HCT116 (cell line): ENCODE measurements at regions not wholly inside any gene's neighbourhood (a gene's known extent, or its start where the extent isn't known, plus 50 kb on each side); places are given as distances from the start of the nearest gene placed in this dataset.

Source experiments
- ATAC-seq: fragments of 200-7000 bp; cut with Tn5 transposase; 2 replicates; pipeline ENCODE4 v1.9.1; 2020; ENCODE audit warnings: mild to moderate bottlenecking, moderate library complexity
- BruUV-seq: library from RNA; stranded (reverse); fragments of 400-500 nt; replicated peaks from 2 replicates; lab custom pipeline; 2021; lab: Mats Ljungman, UMichigan
- CTCF ChIA-PET: fragments of 300-600 bp; sonication (Branson Sonifier 250); formaldehyde crosslinking; loops from one replicate; lab custom pipeline; 2021; ENCODE audit warnings: antibody characterized with exemption; lab: Charles Lee
- POLR2A ChIA-PET: fragments of 300-600, 350-600 bp; sonication (Branson Sonifier 250); formaldehyde crosslinking; loops from one replicate; lab custom pipeline; 2021; ENCODE audit warnings: antibody characterized with exemption; lab: Charles Lee
- RAD21 ChIA-PET, 2 experiments: fragments of 300-600 bp; sonication (Branson Sonifier 250); formaldehyde crosslinking; loops; one replicate each; lab custom pipeline; 2023; ENCODE audit warnings: low total read pairs in 2 of 2; ENCODE audit not compliant: uncharacterized antibody in 2 of 2, unreplicated experiment in 2 of 2, low non-redundant PET in 1 of 2; lab: Charles Lee
- DNase-seq: peaks from one replicate; pipeline ENCODE4 v3.0.0-alpha.2; 2010; ENCODE audit warnings: low read depth, low spot score
- H2AFZ ChIP-seq: fragments of 200-600 bp; shearing (Covaris generic), sonication (generic); 2 replicates; pipeline ENCODE4 v1.6.1; 2017; ENCODE audit warnings: low read depth, mixed run types, mixed read lengths, antibody characterized with exemption, low read length; ENCODE audit not compliant: poor library complexity, severe bottlenecking
- H3K27ac ChIP-seq: 2 replicates; pipeline ENCODE4 v1.5.1; 2012; ENCODE audit warnings: low read depth, low read length
- H3K27me3 ChIP-seq: fragments of 200-600 bp; sonication (generic); 2 replicates; pipeline ENCODE4 v1.6.1; 2016; ENCODE audit warnings: mixed run types, low read length, mixed read lengths; ENCODE audit not compliant: insufficient read depth
- H3K36me3 ChIP-seq, 2 experiments: fragments of 200-500 bp in 1 of 2; fragments of 200-600 bp in 1 of 2; sonication (Bioruptor generic) in 1 of 2; sonication (generic) in 1 of 2; 2 replicates each; pipeline versions ENCODE4 v1.5.1 to v1.6.1; 2014 to 2016; ENCODE audit warnings: low read length in 2 of 2, inconsistent platforms in 1 of 2, mixed read lengths in 1 of 2, mixed run types in 1 of 2; ENCODE audit not compliant: insufficient read depth in 2 of 2, control insufficient read depth in 1 of 2
- H3K4me1 ChIP-seq, 2 experiments: fragments of 200-600 bp in 1 of 2; sonication (generic) in 1 of 2; 2 replicates each; pipeline versions ENCODE4 v1.5.1 to v1.6.1; 2012 to 2017; ENCODE audit warnings: low read length in 2 of 2, inconsistent platforms in 1 of 2, mild to moderate bottlenecking in 1 of 2, mixed read lengths in 1 of 2, mixed run types in 1 of 2, moderate library complexity in 1 of 2; ENCODE audit not compliant: insufficient read depth in 2 of 2, control insufficient read depth in 1 of 2
- H3K4me2 ChIP-seq: fragments of 200-600 bp; sonication (generic); 2 replicates; pipeline ENCODE4 v1.6.1; 2017; ENCODE audit warnings: mixed run types, low read length, mixed read lengths
- H3K4me3 ChIP-seq, 2 experiments: fragments of 200-600 bp in 1 of 2; sonication (generic) in 1 of 2; replicated peaks in 1 of 2; 2 replicates each; pipeline ENCODE4 v1.5.1; 2011 to 2016; ENCODE audit warnings: low read length in 2 of 2, control low read depth in 1 of 2, low read depth in 1 of 2, mild to moderate bottlenecking in 1 of 2, mixed read lengths in 1 of 2, mixed run types in 1 of 2
- H3K79me2 ChIP-seq: fragments of 200-600 bp; sonication (generic); 2 replicates; pipeline ENCODE4 v1.6.1; 2017; ENCODE audit warnings: mild to moderate bottlenecking, mixed run types, low read length, moderate library complexity, mixed read lengths; ENCODE audit not compliant: insufficient read depth
- H3K9ac ChIP-seq: fragments of 200-600 bp; sonication (generic); 2 replicates; pipeline ENCODE4 v1.6.1; 2016; ENCODE audit warnings: low read length, mixed read lengths
- H3K9me2 ChIP-seq: fragments of 200-600 bp; sonication (generic), shearing (Covaris generic); 2 replicates; pipeline ENCODE4 v1.6.1; 2017; ENCODE audit warnings: mixed run types, mild to moderate bottlenecking, moderate library complexity; ENCODE audit not compliant: insufficient read depth
- H3K9me3 ChIP-seq, 2 experiments: fragments of 200-500 bp in 1 of 2; fragments of 200-600 bp in 1 of 2; sonication (Bioruptor generic) in 1 of 2; sonication (generic) in 1 of 2; 2 replicates each; pipeline ENCODE4 v1.6.1; 2014 to 2017; ENCODE audit warnings: low read length in 2 of 2, mixed read lengths in 2 of 2, inconsistent platforms in 1 of 2, low read depth in 1 of 2, mild to moderate bottlenecking in 1 of 2, mixed run types in 1 of 2, moderate library complexity in 1 of 2; ENCODE audit not compliant: control insufficient read depth in 1 of 2, insufficient read depth in 1 of 2
- H4K20me1 ChIP-seq: fragments of 200-600 bp; sonication (generic), shearing (Covaris generic); 2 replicates; pipeline ENCODE4 v1.6.1; 2017; ENCODE audit warnings: mixed run types, mild to moderate bottlenecking, moderate library complexity; ENCODE audit not compliant: insufficient read depth
- CBX3 ChIP-seq: IDR thresholded peaks from 2 replicates; pipeline ENCODE4 v1.6.1; 2012; ENCODE audit warnings: low read depth
- CEBPB ChIP-seq: IDR thresholded peaks from 2 replicates; pipeline ENCODE4 v1.6.1; 2012; ENCODE audit warnings: low read depth
- EGR1 ChIP-seq: IDR thresholded peaks from 2 replicates; pipeline ENCODE4 v1.6.1; 2012; ENCODE audit warnings: low read depth
- ELF1 ChIP-seq: IDR thresholded peaks from 2 replicates; pipeline ENCODE4 v1.6.1; 2012; ENCODE audit warnings: low read depth, borderline replicate concordance
- FOSL1 ChIP-seq: IDR thresholded peaks from 2 replicates; pipeline ENCODE4 v1.6.1; 2012; ENCODE audit warnings: low read depth
- JUND ChIP-seq: IDR thresholded peaks from 2 replicates; pipeline ENCODE4 v1.6.1; 2012
- POLR2A ChIP-seq: IDR thresholded peaks from 2 replicates; pipeline ENCODE4 v1.7.0; 2011; ENCODE audit warnings: borderline replicate concordance; ENCODE audit not compliant: insufficient read depth, insufficient read length; ENCODE audit errors: extremely low read depth
- POLR2AphosphoS5 ChIP-seq: IDR thresholded peaks from 2 replicates; pipeline ENCODE4 v1.6.1; 2011; ENCODE audit warnings: mild to moderate bottlenecking, low read depth, low read length, moderate library complexity
- RAD21 ChIP-seq: IDR thresholded peaks from 2 replicates; pipeline ENCODE4 v1.6.1; 2012; ENCODE audit warnings: low read depth, mild to moderate bottlenecking
- SIN3A ChIP-seq: IDR thresholded peaks from 2 replicates; pipeline ENCODE4 v1.6.1; 2012; ENCODE audit warnings: low read depth
- SP1 ChIP-seq: IDR thresholded peaks from 2 replicates; pipeline ENCODE4 v1.6.1; 2012; ENCODE audit warnings: low read depth
- TCF7L2 ChIP-seq: IDR thresholded peaks from 2 replicates; pipeline ENCODE4 v1.7.0; 2011; ENCODE audit warnings: borderline replicate concordance, inconsistent platforms; ENCODE audit not compliant: insufficient read depth, insufficient read length; ENCODE audit errors: extremely low read depth
- ZFX ChIP-seq: fragments of 450-650 bp; IDR thresholded peaks from 2 replicates; pipeline ENCODE4 v1.6.1; 2017
- ZNF274 ChIP-seq: fragments of 200-500 bp; sonication (Bioruptor generic); IDR thresholded peaks from 2 replicates; pipeline ENCODE4 v1.6.1; 2014; ENCODE audit warnings: mild to moderate bottlenecking, low read depth, low read length, inconsistent platforms
- intact Hi-C: fragments of 100-400 bp; cut with micrococcal nuclease; formaldehyde crosslinking; loops from 2 replicates; pipeline ENCODE4 v1.10.0; 2022
- TF ChIP-seq, protein P1 (sequence below): IDR thresholded peaks from 2 replicates; pipeline ENCODE4 v1.6.1; 2011; ENCODE audit warnings: mild to moderate bottlenecking, low read length, moderate library complexity; ENCODE audit not compliant: insufficient replicate concordance; ENCODE audit errors: extremely low read depth
- TF ChIP-seq, protein P2 (sequence below), 3 experiments: fragments of 200-600 bp in 1 of 3; sonication (generic) in 1 of 3; IDR thresholded peaks in 2 of 3; conservative IDR thresholded peaks in 1 of 3; 2 replicates each; pipeline ENCODE4 v1.5.1; 2012 to 2017; ENCODE audit warnings: low read depth in 2 of 3, low read length in 2 of 3, antibody characterized with exemption in 1 of 3, borderline replicate concordance in 1 of 3, control low read depth in 1 of 3, mild to moderate bottlenecking in 1 of 3, mixed read lengths in 1 of 3, mixed run types in 1 of 3, moderate library complexity in 1 of 3; ENCODE audit not compliant: insufficient read depth in 1 of 3
- TF ChIP-seq, protein P3 (sequence below): IDR thresholded peaks from 2 replicates; pipeline ENCODE4 v1.6.1; 2012; ENCODE audit warnings: low read depth
- TF ChIP-seq, protein P4 (sequence below): IDR thresholded peaks from 2 replicates; pipeline ENCODE4 v1.6.1; 2012

DNA sequence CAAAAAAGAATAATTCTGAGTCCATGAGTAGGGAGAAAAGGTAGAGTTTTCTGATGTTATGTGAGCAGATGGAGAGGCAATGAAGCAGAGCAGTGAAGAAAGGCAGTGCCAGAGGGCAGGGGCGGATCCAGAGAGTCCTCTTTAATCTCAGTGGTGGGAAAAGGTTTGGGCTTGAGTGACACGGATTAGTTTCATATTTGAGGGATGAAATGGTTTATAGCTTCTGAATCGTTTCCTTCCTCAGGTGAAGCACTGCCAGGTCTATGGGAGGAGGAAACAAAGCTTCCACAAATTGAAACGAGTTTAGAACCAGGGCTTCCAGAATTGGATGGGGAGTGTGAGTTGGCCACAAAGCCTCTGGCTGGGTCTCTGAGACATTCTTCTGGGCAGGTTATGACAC lies 517.0 kb upstream of the PAPPA start:
- intact Hi-C loops, result no loop called here
- Histone ChIP-seq H3K9ac (no peak overlapping the region), H4K20me1 (no peaks in the 10 kb centered on the region), H2AFZ (no peak overlapping the region), H3K4me2 (no peak overlapping the region), H3K9me2 (no peaks in the 10 kb centered on the region), H3K9me3 (no peaks in the 10 kb centered on the region), H3K4me1 (no peaks in the 10 kb centered on the region), H3K36me3 (no peaks in the 10 kb centered on the region), H3K27ac (no peak overlapping the region), H3K4me3 (no peak overlapping the region), H3K27me3 (peaks cover 28% of the 10 kb centered on the region), H3K79me2 (no peaks in the 10 kb centered on the region)
- BruUV-seq, result no TSS peak
- RAD21 ChIA-PET, result no interaction called here
- DNase-seq (no peak), ATAC-seq (no peak)
- CTCF ChIA-PET, result no interaction called here
- POLR2A ChIA-PET, result no interaction called here
- TF ChIP-seq POLR2AphosphoS5 (no peak), JUND (no peak), CBX3 (no peak), EGR1 (no peak), CEBPB (no peak), SIN3A (no peak), ZFX (no peak), RAD21 (no peak), TCF7L2 (no peak), ELF1 (no peak), POLR2A (no peak), ZNF274 (no peak), FOSL1 (no peak), SP1 (no peak)
- TF ChIP-seq, protein P1, sequence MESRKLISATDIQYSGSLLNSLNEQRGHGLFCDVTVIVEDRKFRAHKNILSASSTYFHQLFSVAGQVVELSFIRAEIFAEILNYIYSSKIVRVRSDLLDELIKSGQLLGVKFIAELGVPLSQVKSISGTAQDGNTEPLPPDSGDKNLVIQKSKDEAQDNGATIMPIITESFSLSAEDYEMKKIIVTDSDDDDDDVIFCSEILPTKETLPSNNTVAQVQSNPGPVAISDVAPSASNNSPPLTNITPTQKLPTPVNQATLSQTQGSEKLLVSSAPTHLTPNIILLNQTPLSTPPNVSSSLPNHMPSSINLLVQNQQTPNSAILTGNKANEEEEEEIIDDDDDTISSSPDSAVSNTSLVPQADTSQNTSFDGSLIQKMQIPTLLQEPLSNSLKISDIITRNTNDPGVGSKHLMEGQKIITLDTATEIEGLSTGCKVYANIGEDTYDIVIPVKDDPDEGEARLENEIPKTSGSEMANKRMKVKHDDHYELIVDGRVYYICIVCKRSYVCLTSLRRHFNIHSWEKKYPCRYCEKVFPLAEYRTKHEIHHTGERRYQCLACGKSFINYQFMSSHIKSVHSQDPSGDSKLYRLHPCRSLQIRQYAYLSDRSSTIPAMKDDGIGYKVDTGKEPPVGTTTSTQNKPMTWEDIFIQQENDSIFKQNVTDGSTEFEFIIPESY, result no peak
- TF ChIP-seq, protein P2, sequence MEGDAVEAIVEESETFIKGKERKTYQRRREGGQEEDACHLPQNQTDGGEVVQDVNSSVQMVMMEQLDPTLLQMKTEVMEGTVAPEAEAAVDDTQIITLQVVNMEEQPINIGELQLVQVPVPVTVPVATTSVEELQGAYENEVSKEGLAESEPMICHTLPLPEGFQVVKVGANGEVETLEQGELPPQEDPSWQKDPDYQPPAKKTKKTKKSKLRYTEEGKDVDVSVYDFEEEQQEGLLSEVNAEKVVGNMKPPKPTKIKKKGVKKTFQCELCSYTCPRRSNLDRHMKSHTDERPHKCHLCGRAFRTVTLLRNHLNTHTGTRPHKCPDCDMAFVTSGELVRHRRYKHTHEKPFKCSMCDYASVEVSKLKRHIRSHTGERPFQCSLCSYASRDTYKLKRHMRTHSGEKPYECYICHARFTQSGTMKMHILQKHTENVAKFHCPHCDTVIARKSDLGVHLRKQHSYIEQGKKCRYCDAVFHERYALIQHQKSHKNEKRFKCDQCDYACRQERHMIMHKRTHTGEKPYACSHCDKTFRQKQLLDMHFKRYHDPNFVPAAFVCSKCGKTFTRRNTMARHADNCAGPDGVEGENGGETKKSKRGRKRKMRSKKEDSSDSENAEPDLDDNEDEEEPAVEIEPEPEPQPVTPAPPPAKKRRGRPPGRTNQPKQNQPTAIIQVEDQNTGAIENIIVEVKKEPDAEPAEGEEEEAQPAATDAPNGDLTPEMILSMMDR (IDR thresholded peaks at IDR 0.05 in 2 of 3, conservative IDR thresholded peaks at IDR 0.05 in 1 of 3; ENCODE audit: borderline replicate concordance in 1 of 3, insufficient read depth in 1 of 3, low read depth in 2 of 3, low read length in 2 of 3), result no peak
- TF ChIP-seq, protein P3, sequence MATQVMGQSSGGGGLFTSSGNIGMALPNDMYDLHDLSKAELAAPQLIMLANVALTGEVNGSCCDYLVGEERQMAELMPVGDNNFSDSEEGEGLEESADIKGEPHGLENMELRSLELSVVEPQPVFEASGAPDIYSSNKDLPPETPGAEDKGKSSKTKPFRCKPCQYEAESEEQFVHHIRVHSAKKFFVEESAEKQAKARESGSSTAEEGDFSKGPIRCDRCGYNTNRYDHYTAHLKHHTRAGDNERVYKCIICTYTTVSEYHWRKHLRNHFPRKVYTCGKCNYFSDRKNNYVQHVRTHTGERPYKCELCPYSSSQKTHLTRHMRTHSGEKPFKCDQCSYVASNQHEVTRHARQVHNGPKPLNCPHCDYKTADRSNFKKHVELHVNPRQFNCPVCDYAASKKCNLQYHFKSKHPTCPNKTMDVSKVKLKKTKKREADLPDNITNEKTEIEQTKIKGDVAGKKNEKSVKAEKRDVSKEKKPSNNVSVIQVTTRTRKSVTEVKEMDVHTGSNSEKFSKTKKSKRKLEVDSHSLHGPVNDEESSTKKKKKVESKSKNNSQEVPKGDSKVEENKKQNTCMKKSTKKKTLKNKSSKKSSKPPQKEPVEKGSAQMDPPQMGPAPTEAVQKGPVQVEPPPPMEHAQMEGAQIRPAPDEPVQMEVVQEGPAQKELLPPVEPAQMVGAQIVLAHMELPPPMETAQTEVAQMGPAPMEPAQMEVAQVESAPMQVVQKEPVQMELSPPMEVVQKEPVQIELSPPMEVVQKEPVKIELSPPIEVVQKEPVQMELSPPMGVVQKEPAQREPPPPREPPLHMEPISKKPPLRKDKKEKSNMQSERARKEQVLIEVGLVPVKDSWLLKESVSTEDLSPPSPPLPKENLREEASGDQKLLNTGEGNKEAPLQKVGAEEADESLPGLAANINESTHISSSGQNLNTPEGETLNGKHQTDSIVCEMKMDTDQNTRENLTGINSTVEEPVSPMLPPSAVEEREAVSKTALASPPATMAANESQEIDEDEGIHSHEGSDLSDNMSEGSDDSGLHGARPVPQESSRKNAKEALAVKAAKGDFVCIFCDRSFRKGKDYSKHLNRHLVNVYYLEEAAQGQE, result no peak
- TF ChIP-seq, protein P4, sequence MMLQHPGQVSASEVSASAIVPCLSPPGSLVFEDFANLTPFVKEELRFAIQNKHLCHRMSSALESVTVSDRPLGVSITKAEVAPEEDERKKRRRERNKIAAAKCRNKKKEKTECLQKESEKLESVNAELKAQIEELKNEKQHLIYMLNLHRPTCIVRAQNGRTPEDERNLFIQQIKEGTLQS, result no peak
